Skin of body (tissue), 1 donor: ENCODE measurements at regions not wholly inside any gene's neighbourhood (a gene's known extent, or its start where the extent isn't known, plus 50 kb on each side); places are given as distances from the start of the nearest gene placed in this dataset.
"Not testable (repeated sequence)": the region's sequence is repeated elsewhere in the genome, so short reads cannot be mapped to it uniquely, and the experiment has no call there.

Experiments
- DNase-seq: peaks from one replicate; lab custom pipeline; 2025; lab: John Stamatoyannopoulos, UW

DNA sequence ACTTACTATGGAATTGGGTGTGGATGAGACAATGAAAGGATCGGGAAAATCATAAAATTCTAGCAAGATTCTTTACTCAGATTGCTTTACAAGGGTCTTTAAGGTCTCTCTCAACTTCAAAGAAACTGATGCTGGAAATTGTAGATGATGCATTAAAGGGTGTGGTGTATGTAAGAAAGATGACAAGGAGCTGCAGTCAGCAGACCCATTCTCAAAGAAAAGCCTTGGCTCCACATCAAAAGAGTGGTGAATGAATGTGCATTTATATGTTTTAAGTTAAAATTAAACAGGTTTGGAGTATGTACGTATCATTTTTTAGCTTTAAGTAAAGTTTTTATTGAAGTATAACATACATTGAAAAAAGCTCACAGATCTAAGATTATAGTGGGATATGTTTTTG is 194.5 kb downstream of the C12orf75 start:
- DNase-seq: no peak

DNA sequence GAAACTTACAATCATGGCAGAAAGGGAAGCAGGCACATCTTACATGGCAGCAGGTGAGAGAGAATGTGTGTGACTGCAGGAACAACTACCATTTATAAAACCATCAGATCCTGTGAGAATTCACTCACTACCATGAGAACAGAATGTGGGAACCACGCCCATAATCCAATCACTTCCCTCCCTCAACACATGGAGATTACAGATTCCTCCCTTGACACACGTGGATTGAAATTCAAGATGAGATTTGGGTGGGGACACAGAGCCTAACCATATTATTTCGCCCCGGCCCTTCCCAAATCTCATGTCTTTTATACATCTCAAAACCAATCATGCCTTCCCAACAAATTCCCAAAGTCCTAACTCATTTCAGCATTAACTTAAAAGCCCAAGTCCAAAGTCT is 203.6 kb downstream of the C12orf75 start:
- no peak for DNase-seq

DNA sequence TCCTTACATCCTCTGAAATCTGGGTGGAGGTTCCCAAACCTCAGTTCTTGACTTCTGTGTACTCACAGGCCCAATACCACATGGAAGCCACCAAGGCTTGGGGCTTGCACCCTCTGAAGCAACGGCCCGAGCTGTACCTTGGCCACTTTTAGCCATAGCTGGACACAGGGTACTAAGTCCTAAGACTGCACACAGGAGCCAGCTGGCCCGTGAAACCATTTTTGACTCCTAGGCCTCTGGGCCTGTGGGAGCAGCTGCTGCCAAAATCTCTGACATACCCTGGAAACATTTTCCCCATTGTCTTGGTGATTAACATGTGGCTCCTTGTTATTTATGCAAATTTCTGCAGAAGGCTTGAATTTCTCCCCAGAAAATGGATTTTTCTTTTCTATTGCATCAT is 204.5 kb downstream of the C12orf75 start:
- not testable (repeated sequence) for DNase-seq

DNA sequence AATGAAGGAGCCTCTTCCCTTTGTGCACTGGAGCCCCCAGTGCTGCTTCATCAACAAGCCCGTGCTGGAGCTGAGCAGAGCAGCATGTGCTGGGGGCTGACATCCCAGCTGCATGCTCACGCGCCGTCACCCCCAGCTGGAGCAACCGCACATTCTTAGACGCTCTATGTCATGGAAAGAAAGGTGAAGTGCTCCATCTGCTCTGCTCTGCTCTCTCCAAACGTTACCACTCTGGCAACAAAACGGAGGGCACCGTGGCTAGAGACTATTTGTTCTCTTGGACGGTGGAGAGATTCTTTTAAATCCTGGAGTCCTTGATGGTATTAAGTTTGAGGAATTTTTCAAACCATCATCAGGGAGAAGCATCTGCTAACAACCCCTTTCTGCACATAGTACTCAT is 208.4 kb downstream of the C12orf75 start:
- peak; percentile 25 for DNase-seq

DNA sequence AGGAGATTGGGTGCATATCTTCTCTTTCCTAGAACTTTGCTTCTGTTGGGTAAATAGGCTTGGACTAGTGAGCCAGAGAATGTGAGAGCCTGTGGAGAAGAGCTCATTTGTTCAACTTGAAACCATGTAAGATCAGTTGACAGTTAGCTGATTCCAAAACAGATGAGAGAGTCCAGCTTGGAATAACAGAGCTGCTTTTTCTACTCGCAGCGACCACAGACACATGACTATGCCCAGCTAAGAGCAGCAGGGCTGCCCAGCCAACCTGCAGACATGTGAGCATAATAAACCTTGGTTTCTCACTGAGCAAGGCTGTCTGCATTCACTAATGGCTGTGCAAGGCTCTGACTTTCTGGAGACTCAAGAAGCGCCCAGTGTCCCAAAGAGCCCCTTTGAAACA is 209.2 kb downstream of the C12orf75 start:
- DNase-seq: no peak

DNA sequence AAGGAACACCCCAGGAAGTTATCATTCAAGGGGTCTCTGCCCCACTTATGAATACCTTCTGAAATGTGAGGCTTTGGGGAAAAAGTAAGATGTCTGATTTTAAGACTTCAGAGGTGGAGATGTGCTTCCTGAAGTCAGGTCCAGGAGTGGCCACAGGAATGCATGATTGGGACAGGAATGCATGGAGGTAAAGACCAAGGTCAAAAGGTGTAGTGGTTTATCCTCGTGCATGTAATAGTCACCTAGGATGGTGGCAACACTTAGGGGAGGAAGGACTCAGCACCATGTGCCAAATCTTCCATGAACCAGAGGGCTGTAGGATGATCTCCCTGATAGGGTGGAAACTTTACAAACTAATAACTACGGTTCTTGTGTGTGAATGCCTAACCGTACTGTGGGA is 217.3 kb downstream of the C12orf75 start:
- no peak for DNase-seq

DNA sequence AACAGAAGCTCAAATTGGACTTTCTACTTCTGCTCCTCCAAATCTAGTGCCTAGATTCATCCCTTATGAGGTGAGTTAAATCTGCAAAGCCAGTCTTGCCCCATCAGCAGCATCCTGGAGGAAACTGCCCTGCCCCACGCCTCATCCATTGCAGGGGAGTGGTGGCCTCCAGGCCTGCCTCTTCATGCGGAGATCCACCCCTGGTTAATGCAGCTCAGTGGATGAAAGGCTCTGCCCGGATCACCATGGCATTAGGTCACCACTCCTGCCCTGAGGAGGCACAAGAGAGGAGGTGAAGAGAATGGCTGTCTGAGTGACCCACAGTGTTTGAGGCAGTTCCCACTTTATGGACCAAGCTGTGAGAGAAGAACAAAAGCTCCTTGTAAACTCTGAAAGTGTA is 218.1 kb downstream of the C12orf75 start:
- DNase-seq: no peak

DNA sequence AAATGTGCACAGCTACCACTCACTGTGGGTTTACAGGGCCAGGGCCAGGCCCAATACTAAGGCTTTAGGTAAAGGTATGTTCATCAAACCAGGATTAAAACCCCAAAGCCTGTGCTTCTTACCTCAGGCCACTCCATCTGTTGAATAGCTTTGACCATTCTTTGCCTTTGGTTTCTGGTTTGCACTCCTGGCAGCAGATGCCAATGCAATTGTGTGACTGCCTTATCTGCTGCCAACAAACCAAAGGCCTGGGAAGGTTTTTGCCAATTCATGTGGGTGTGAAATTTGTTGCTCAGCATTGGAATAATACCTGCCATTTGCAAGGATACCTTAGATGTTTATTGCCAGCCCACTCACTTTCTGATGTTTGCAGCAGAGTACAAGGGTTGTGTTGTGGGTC is 221.6 kb downstream of the C12orf75 start:
- DNase-seq: no peak

DNA sequence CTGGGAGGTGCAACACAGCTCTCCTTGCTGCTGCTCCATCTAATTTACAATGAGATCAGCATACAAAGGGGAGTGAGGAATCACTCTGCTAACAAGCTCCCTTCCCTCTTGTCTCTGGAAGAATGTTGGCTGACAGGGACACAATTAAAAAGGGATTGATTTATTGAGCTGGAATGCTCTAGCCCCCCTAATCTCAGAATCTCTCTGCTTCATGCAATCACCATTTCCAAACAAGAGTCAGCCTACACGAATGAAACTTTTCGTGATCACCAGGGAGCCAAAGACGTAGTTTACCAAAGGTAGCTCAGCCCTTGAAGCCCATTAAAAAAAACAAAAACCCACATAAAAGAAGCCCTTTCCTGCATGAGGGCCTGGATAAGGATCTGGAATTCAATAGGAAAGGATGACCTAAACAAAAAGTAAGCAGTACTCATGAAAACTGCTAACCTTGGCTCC is 223.8 kb downstream of the C12orf75 start:
- peak; percentile 22 for DNase-seq

DNA sequence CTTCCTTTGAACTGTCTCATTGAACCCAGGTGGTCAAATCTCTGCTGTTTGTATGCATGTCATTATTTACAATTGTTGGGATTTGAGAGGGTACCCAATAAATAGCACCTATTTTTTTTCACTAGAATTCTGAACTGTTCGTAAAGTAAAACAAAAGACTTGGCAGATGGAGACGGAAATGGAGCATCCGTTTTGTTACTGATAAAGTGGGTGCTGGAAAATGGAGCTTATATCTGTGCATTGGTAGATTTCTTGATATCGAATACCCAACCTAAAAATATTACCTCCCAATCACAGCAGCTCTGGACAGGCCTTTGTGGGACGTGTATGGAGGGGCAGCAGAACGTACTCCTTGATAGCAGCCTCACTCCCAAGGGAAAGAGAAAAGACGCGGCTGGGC is 224.4 kb downstream of the C12orf75 start:
- DNase-seq: no peak

DNA sequence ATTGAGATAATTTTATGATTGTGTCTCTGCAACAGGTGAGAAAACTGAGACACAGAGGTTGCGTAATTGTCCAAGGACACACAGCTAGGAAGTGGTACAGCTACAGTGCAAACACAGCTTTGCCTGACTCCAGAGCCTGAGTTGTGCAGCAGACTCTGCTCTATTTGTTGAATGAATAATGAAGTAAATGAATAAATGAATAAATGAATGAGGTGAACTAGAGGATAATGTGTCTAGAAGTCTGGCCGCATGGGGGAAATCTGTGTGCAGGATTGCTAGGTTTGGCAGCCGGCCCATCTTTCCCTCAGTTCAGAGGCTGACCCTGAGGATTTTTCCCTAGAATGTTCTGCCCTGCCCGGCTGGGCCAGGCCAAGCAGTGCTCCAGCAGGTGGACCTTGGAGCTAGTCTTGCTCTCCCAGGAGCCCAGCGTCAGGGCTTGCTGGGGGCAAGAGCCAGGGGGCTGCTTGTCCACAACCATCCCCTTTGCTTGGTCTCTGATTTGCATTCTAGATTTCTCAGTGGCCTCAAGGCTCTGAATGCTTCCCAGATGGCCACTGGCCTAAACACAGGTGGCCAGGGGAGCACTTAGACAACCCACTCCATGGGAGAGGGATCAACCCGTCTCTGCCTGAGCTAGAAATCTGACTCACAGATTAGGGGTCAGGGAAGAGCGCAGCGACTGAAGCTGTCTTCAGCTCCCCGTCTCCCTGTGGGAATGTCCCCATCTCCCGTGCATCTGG is 225.2 kb downstream of the C12orf75 start:
- DNase-seq: no peak

DNA sequence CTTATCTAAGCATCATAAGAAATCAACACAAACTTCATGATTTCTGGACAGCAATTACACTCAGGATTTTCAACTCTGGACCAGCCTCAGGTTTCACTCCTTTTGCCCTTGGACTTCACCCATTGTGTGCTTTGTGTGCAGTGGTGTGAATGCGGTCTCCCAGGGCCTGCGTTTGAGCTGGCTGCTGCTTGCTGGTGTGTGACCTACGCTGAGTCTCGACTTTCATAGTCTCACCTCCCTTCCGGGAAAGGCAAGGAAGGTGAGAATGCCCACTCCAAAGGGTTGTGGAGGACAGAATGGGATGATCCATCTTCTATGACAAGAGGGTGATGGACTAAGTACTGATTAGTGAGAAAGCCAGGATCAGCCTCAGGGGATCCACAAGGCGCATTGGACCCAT is 228.8 kb downstream of the C12orf75 start:
- DNase-seq: no peak

DNA sequence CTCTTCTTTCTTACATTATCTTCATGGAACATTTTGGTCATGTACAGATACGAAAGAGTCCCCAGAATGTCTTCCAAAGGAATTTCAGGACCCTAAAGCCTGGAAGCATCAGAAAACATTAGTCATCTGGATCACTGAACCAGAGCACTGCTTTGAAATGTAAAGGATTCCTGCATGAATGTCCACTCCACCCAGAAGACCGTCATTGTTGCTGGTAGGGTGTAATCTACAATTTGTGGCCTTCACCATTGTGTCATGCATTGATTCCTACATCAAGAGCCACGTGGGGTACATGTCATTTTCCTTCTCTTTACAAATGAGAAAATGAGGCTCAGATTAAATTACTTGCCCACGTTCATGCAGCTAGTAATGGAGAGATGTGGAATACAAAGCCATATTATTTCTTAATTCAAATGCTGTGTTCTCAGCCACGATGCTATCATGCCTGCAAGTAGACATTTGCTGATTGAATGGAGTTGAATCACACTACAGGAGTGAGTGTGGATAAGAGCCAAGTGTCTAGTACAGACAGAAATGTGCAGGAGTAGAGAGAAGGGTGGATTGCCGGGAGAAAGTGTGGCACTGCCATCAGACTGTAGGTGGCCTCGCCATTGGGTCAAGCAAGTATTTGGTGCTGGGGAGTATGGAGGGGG is 231.2 kb downstream of the C12orf75 start:
- DNase-seq: no peak

DNA sequence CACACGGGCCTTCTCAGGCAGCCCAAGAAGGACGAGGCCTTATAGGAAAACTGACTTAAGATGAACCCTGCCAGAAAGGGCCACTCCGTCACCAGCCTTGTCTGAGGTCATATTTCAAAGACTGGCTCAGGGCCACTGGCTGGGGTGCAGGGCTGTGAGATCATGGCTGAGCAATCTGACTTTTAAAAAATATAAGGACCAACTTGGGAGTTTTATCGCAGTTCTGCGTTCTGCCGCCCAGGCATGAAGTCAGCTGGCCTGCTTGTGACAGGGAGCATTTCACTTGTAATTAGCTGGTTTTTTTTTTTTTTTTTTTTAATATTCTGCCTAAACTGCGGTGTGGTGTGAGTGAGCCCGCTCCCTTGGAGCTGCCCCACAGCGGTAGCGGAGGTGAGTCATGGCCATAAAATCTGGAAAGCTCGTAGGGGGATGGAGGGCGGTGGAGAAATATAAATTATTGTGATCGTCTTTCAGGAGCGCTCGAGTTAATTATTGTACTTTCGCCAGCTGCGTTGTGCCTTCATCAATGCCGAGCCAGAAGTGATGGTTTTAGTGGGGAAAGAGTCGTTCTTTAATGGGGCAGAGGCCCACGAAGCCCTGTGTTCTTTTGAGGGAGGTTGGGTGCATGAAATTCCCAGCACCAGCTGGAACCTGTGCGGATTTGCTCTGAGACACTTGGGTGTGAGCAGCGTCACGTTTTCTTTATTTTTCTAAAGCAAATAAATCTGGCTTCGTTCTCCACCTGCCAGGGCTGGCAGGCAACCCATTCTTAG is 231.9 kb downstream of the C12orf75 start:
- DNase-seq: peak; percentile 42

DNA sequence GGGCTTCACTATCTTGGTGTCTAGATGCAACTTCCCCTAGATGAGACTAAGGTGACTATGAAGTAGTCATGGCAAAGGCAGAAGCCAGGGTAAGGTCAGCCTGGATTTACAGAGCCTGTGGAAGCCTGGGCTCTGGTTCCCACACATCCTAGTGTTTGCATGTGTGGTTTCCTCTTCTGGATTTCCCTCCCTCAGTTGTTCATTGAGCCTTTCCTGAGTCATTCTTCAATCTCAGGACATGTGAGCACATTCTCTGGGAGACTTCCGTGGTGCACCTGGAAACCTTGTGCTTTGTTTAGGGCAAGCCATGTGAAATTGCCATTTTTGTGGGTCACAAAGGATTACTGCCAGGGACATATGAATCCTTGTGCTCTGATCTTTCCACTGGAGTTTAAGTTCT is 236.6 kb downstream of the C12orf75 start:
- no peak for DNase-seq

DNA sequence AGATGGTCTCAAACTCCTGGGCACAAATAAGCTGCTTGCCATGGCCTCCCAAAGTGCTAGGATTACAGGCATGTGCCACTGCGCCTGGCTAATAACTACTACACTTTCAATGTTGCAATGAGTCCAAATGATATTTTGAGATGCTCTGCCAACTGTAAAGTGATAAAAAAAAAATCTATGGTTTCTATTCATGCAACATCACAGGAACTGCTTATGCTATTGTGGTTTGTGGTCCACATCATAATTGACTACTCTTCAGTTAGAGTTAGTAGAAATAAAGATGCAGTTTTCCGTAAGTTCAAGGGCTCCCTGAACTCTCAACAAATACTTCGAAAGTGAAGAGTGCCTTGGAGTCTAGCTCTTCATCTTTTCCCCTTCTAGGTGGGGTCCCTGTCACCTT is 239.4 kb downstream of the C12orf75 start:
- no peak for DNase-seq

DNA sequence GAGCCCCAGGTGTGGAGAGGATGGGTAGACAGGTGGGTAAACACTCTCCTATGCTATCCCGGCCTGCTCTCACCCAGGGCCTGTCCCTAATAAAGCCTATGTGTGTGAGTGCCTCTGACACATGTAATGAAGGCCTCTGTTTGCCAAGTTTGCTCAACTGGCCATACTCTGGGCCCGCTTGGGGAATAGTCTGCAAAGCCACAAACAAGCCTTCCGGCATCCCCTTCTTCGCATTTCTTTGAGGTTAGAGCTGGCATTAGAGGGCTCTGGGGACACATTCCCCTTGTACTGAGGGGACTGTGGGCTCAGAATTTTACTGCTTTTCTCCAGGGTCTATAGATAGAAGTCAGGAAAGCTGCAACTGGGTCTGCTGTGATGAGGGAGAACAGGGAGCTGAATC is 240.5 kb downstream of the C12orf75 start:
- DNase-seq: no peak

DNA sequence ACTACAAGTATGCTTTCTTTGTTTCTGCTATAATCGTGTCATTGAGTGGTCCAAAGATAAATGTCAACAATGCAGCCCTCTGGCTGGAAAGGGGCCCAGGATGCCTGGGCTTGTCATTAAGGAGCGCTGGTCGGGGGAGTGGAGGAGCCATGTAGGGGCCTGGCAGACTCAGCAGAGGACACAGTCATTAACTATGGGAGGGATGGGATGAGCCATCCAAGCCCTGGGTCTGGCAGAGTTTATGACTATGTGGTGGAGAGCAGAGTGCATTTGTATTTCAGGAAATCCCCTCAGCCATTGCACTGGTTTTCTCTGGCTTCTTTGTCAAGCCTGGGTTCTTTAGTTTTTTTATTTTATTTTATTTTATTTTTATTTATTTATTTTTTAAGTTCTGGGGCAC is 243.1 kb downstream of the C12orf75 start:
- DNase-seq: no peak

DNA sequence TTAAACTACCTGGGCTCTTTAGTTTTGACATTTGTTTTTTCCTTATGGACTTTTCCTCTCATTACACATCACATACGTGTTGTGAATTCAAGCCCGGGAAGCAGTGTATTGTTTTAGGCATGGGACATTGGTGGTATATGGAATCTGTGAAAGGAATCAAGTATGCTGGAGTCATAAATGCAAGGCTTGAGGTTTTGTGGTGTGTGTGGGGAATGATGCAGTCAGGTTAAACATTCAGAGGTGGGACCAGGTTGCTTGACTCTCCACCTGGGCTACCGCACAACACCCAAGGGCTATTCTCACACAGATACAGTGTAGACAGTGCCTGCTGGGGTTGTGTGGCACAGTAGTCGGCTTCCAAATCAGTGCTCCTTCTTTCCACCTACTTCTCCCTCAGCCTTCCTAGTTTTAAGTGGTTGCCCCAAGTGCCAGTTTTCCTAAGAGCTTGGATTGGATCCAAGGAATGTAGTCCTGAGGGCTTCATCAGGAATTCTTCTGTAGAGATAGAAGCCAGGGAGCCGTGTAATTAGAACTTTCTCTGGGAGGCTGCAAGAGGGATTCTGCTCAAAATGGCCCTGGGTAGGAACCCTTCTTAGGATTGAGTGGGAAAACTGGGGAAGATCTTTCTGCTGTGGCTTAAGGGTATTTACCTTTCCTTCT is 243.7 kb downstream of the C12orf75 start:
- no peak for DNase-seq

DNA sequence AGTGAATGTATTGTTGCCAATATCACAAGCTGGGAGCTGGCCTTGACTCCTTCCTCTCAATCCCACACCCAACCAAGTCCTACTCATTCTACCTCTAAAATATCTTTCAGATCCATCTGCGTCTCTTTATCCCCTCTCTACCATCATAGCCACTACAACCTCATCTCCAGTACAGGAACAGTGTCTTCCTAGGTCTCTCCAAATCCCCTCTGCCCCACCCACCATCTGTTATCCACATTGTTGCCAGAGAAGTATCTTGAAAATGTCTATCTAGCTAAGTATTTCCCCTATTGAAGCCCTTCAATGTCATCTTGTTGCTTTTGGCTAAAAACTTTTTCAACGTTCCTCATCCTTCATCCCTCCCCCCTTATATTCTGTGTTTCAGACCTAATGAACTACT is 244.7 kb downstream of the C12orf75 start:
- no peak for DNase-seq

DNA sequence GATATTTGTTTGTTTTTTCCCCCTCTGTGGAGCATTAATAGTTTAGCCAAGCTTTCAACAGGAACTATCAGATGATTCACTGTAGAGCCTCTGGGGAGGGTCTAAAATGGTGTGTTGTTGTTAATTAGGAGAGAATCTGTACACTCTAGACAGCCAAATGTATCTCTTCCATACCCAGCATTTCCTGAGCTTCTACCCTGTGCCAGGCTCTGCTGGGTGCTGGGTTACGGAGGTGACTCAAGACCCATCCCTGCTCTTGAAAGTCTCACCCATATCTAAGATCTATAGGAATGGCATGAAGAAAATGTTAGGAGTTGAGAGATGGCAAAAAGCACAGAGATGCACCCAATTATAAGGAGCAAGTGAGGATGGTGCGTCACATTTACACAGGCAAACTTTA is 245.8 kb downstream of the C12orf75 start:
- no peak for DNase-seq

DNA sequence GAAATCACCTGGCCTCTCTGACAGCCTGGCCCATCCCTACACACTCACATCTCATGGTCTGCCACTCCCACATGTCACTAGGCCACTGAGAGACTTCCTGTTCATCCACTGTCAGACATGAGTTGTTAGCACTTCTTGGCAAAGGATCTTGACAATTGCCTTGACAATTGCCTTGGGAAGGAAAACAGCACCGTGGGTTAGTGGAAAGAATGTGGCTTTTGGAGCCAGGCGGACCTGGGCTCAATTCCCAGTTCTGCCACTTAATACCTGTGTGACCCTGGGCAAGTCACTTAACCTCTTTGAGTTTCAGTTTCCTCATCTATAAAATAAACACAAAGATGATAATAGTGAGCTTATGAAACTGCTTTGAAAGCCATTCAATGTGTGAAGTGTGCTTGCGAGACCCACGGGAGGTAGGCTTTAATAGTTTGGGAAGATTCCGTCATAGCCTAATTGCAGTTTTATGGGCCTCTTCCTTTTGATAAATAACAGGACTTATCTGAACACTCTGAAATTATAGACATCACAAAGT is 250.4 kb downstream of the C12orf75 start:
- no peak for DNase-seq
